HuH-7 (cell line): ENCODE measurements at regions not wholly inside any gene's neighbourhood (a gene's known extent, or its start where the extent isn't known, plus 50 kb on each side); places are given as distances from the start of the nearest gene placed in this dataset.
"Not testable (repeated sequence)": the region's sequence is repeated elsewhere in the genome, so short reads cannot be mapped to it uniquely, and the experiment has no call there.

ENCODE experiments used
- DNase-seq: peaks from one replicate; pipeline ENCODE4 v3.0.0; 2011; ENCODE audit warnings: low spot score

DNA sequence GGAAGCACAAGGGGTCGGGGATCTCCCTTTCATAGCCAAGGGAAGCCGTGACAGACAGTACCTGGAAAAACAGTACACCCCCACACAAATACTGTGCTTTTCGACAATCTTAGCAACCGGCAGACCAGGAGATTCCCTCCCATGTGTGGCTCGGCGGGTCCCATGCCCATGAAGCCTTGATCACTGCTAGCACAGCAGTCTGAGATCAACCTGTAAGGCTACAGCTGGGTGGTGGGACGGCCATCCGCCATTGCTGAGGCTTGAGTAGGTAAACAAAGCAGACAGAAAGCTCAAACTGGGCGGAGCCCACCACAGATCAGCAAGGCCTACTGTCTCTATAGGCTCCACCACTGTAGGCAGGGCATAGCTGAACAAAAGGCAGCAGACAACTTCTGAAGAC lies 180.2 kb upstream of the SOX6 start:
- DNase-seq, result no peak

- no peak for DNase-seq
These were observed 172.3 kb upstream of the SOX6 start for GRCh38 chr11:16528639-16529038.

DNA sequence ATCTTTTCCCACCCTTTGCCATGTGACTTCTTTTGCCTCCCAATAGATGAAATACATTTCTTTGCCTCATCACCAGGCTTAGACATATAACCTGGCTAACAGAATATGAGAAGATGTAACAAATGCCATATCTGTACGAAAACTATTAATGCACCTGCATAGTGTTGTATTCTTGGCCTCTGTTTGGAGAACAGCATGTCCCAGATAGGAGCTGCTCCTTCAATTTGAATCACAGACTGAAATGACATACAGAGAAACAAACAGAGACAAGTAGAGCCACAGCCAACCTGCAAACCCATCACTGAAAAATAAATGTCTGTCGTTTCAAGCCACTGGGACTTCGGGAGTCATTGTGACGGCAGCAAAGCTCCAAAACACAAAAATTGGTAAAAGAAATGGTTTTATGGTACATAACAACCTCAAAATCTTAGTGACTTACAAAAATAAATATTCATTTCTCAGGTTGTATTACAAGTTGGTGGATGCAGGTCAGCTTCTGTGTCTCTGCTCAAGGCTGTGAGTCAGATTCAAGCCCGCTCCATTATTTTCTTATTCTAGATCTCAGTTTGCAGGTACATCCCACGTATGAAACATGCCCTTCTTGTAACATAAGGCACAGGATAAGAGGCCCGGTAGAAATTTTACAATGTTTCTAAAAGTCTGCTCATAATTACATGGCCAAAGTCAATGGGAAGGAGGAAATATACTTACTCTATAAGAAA lies 171.3 kb upstream of the SOX6 start:
- DNase-seq, result no peak

GRCh38 chr11:16526947-16527346 lies 170.6 kb upstream of the SOX6 start:
- DNase-seq, result no peak

- DNase-seq, result not testable (repeated sequence)
These were observed 164.4 kb upstream of the SOX6 start for GRCh38 chr11:16520713-16521112.

- DNase-seq, result no peak
These were observed 156.5 kb upstream of the SOX6 start for GRCh38 chr11:16512899-16513241.

GRCh38 chr11:16512198-16512898 lies 156.0 kb upstream of the SOX6 start:
- no peak for DNase-seq

GRCh38 chr11:16511116-16512114 lies 155.1 kb upstream of the SOX6 start:
- no peak for DNase-seq

- no peak for DNase-seq
These were observed 149.1 kb upstream of the SOX6 start for GRCh38 chr11:16505481-16505880.

GRCh38 chr11:16503891-16504290 lies 147.5 kb upstream of the SOX6 start:
- DNase-seq, result not testable (repeated sequence)

DNA sequence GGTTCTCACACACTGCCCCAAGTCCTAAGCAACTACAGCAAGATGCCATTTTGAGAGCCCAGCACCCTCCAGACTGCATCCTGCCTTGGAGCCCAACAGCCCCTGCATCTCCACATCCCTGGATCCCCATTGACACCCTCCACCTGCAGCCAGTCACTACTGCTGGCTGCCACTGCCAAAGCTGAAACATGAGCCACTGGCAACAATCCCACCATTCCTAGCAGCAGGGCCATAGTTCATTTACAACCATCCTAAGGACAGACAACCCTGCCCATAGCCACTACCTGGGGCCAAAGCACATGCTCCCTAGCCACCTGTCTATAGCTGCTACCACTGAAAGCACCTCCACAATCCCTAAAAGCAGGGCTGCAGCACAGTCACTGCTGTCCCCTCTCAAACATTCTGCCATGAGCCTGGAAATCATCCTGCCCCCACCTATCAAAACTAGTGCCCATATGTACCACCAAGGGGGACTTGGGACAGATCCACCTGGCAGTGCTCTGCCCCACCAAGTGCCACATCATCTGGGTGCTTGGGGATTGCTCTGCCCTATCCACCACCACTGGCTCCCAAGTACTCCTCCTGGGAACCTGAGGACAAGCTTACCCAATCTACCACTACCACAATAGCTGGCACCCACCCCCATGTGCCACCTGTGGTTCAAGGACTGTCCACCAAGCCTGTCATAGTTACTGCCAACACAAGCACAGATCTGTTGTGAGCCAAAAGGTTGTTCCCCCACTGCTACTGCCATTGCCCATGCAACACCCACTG lies 138.8 kb upstream of the SOX6 start:
- DNase-seq, result no peak

DNA sequence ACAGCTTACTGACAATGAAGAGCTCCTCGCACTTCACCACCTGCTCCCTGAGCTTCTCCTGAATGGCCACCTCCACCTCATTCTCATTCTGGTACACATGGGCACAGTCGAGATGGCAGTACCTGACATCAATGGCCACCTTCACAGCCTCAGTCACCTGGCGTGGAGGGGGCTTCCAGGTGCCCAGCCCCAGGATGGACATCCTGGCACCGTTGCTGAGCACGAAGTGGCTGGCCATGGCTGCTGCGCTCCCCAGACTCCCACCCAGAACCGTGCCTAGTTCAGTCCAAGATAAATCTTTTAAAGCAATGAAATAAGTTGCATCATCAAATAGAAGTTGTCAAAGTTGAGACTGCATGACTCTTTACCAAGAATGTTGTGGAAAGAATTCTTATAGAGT lies 128.1 kb upstream of the SOX6 start:
- no peak for DNase-seq

GRCh38 chr11:16474659-16475058 lies 118.3 kb upstream of the SOX6 start:
- no peak for DNase-seq

DNA sequence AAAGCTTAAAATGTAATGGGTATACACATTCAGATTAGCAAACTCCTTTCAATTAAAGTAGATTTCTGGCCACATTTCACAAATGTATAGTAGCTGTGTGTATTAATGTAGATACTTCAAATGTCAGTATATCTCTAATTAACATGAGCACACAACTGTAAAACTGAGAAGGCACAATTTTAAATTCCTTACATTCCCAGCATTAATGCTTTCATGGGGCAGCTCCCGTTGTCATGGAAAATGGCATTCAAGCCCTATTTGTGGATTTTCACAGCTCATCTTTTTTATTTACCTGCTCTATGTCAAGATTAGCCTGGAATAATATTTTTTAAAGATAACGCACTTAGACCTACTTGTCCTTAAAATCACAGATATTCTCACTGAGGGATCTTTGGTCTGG lies 113.6 kb upstream of the SOX6 start:
- DNase-seq, result no peak

DNA sequence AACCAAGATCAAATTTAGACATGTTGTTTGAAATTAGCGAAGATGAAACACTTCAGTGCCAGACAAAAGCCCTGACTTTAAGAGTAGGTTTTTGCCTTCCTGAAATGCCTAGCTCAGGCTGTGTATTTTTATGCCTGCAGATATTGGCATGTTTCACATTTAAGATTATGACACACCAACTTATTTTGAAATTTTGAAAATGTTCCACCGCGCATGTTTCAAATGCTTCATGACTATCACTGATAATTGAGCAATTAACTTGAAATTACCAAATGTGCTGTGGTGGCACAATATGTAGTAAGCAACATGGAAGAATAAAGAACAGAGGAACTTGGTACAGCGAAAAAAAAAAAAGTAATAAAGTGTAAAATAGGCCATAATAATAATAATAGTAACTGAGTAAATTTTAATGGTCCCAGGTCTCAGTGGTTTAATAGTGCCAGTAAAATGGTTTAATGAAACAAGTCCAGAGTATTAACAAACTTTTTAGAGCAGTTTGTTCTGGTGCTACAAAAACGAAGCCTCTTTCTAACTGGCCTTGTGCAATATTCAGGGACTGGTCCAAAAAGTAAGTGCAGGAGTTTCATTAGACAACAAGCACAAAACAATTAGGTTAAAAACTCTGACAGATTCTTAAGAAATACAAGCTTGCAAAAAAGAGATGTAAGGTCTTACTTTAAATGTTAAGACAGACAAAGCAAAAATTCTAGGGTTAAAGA lies 112.5 kb upstream of the SOX6 start:
- DNase-seq, result no peak

DNA sequence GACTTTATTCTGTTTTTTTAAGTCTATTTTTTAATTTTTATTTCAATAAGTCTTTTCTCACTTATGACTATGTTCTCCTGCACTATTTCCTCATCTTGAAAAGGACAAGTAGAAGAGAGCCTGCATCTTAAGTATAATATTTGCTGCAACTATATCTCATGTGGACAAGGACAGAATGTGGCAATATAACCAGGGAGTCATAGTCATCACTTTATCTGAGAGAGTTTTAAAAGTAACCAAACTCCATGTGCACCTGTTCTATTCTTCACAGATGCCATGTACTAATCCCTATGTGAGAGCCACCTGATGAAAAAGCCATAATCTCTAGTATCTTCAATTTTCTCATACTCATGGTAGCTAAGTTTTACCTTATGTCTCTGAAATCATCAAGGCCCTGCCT lies 104.2 kb upstream of the SOX6 start:
- DNase-seq, result no peak

DNA sequence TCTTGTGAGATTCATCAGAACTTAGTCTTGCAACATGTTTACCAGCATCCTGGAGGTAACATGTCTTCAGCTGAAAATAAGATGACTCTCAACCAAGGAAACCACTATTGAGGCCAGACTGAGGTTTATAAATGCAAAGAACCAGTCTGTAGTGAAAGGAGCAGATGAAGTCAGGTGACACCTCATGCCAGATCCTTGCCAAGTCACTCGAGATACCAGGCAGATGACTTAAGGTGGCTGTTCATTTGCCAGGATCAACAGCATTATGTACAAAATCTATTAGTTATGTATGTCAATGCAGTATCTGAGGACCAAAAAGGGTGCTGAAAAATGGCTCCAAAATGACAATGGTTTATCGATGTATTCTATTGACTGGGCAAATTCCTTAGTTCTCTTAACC lies 100.0 kb upstream of the SOX6 start:
- no peak for DNase-seq

GRCh38 chr11:16454289-16454863 lies 98.0 kb upstream of the SOX6 start:
- no peak for DNase-seq

- no peak for DNase-seq
These were observed 91.9 kb upstream of the SOX6 start for GRCh38 chr11:16448123-16448717.

GRCh38 chr11:16441461-16441860 lies 85.1 kb upstream of the SOX6 start:
- no peak for DNase-seq

DNA sequence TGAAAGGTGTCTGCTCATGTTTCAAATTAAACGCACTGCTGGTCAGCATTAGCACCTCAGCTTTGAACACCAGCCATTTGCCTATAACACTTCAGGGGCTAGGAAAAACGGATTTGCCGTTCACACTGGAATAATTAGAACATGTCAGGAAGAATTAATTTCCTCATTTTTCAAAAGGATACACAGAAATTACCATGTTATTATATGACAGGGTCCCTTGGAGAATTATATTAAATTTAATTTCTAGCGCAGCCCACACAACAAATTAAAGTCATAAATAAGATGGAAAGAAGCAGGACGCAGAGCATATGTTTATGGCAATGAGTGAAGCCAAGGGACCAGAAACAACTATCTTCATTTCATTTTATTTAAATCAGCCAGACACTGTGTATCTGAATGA lies 83.8 kb upstream of the SOX6 start:
- no peak for DNase-seq
